ENCODE measurements at regions not wholly inside any gene's neighbourhood (a gene's known extent, or its start where the extent isn't known, plus 50 kb on each side); places are given as distances from the start of the nearest gene placed in this dataset.
A peak's percentile ranks its signal among the peaks of the same experiment; 100 is the strongest.

GRCh38 chr5:88660947-88661805, 221.8 kb downstream of the MEF2C start:
- peak overlapping the region; percentile 35 for H3K4me3 ChIP-seq (ENCODE audit: control insufficient read depth, low read depth, low read length)
- peak; percentile 13 for DNase-seq (ENCODE audit: low read depth)
- TF ChIP-seq CTCF (IDR thresholded peaks at IDR 0.05; ENCODE audit: control insufficient read depth, insufficient read depth, low read depth, low read length, missing control alignments): no peak

- no peak for DNase-seq (ENCODE audit: low read depth)
- TF ChIP-seq CTCF (IDR thresholded peaks at IDR 0.05; ENCODE audit: control insufficient read depth, insufficient read depth, low read depth, low read length, missing control alignments): no peak
Measured at GRCh38 chr5:88660264-88660946, 222.6 kb downstream of the MEF2C start.

GRCh38 chr5:88659529-88660263, 223.3 kb downstream of the MEF2C start:
- no peak for TF ChIP-seq CTCF (IDR thresholded peaks at IDR 0.05; ENCODE audit: control insufficient read depth, insufficient read depth, low read depth, low read length, missing control alignments)
- no peak overlapping the region for H3K4me3 ChIP-seq (ENCODE audit: control insufficient read depth, low read depth, low read length)
- no peak for DNase-seq (ENCODE audit: low read depth)

More at GRCh38 chr5:88660264-88660946, 222.6 kb downstream of the MEF2C start:
- H3K4me3 ChIP-seq (ENCODE audit: control insufficient read depth, low read depth, low read length): peak overlapping the region; percentile 35

- TF ChIP-seq CTCF (IDR thresholded peaks at IDR 0.05; ENCODE audit: control insufficient read depth, insufficient read depth, low read depth, low read length, missing control alignments): no peak
- DNase-seq (ENCODE audit: low read depth): no peak
- H3K4me3 ChIP-seq (ENCODE audit: control insufficient read depth, low read depth, low read length): no peak overlapping the region
Measured at GRCh38 chr5:88658886-88659285, 224.1 kb downstream of the MEF2C start.

GRCh38 chr5:88657906-88658775, 224.8 kb downstream of the MEF2C start:
- no peak for TF ChIP-seq CTCF (IDR thresholded peaks at IDR 0.05; ENCODE audit: control insufficient read depth, insufficient read depth, low read depth, low read length, missing control alignments)
- no peak for DNase-seq (ENCODE audit: low read depth)
- H3K4me3 ChIP-seq (ENCODE audit: control insufficient read depth, low read depth, low read length): no peak overlapping the region

GRCh38 chr5:88657136-88657535, 225.8 kb downstream of the MEF2C start:
- DNase-seq (ENCODE audit: low read depth): no peak
- TF ChIP-seq CTCF (IDR thresholded peaks at IDR 0.05; ENCODE audit: control insufficient read depth, insufficient read depth, low read depth, low read length, missing control alignments): no peak
- H3K4me3 ChIP-seq (ENCODE audit: control insufficient read depth, low read depth, low read length): no peak overlapping the region

All from AG09309 (cell line).